GM18873 (cell line): ENCODE measurements at regions not wholly inside any gene's neighbourhood (a gene's known extent, or its start where the extent isn't known, plus 50 kb on each side); places are given as distances from the start of the nearest gene placed in this dataset.
"Not testable (repeated sequence)": the region's sequence is repeated elsewhere in the genome, so short reads cannot be mapped to it uniquely, and the experiment has no call there.

ENCODE experiments used
- ATAC-seq: cut with Tn5 transposase; IDR thresholded peaks from one replicate; pipeline ENCODE4 v1.9.1; 2021; ENCODE audit warnings: mild to moderate bottlenecking, moderate library complexity, moderate number of reproducible peaks; ENCODE audit not compliant: unreplicated experiment, low FRiP score

- no peak for ATAC-seq
Measured at GRCh38 chr16:60821661-60822060, 1214.6 kb downstream of the CDH8 start.

- no peak for ATAC-seq
Measured at GRCh38 chr16:60820361-60820760, 1215.9 kb downstream of the CDH8 start.

- no peak for ATAC-seq
Measured at GRCh38 chr16:60818465-60818864, 1217.8 kb downstream of the CDH8 start.

- ATAC-seq: no peak
Measured at GRCh38 chr16:60816461-60816860, 1219.8 kb downstream of the CDH8 start.

GRCh38 chr16:60815865-60816264, 1220.4 kb downstream of the CDH8 start:
- ATAC-seq: no peak

GRCh38 chr16:60815033-60815432, 1221.2 kb downstream of the CDH8 start:
- no peak for ATAC-seq

- no peak for ATAC-seq
Measured at GRCh38 chr16:60811657-60812056, 1224.6 kb downstream of the CDH8 start.

GRCh38 chr16:60811051-60811608, 1225.1 kb downstream of the CDH8 start:
- no peak for ATAC-seq

- no peak for ATAC-seq
Measured at GRCh38 chr16:60810250-60810649, 1226.0 kb downstream of the CDH8 start.

- ATAC-seq: no peak
Measured at GRCh38 chr16:60792437-60792836, 1243.8 kb downstream of the CDH8 start.

GRCh38 chr16:60788631-60789030, 1247.6 kb downstream of the CDH8 start:
- ATAC-seq: no peak

GRCh38 chr16:60776281-60776680, 1260.0 kb downstream of the CDH8 start:
- no peak for ATAC-seq

GRCh38 chr16:60771138-60771537, 1265.1 kb downstream of the CDH8 start:
- no peak for ATAC-seq

- not testable (repeated sequence) for ATAC-seq
Measured at GRCh38 chr16:60770384-60770783, 1265.9 kb downstream of the CDH8 start.

GRCh38 chr16:60763869-60764268, 1272.4 kb downstream of the CDH8 start:
- ATAC-seq: no peak

GRCh38 chr16:60755907-60756306, 1280.3 kb downstream of the CDH8 start:
- no peak for ATAC-seq

GRCh38 chr16:60748366-60748765, 1287.9 kb downstream of the CDH8 start:
- ATAC-seq: no peak

- ATAC-seq: no peak
Measured at GRCh38 chr16:60744198-60744597, 1292.0 kb downstream of the CDH8 start.

GRCh38 chr16:60741810-60742209, 1294.4 kb downstream of the CDH8 start:
- no peak for ATAC-seq

- ATAC-seq: no peak
Measured at GRCh38 chr16:60739737-60740683, 1296.2 kb downstream of the CDH8 start.

- ATAC-seq: no peak
Measured at GRCh38 chr16:60731329-60732050, 1304.7 kb downstream of the CDH8 start.
